GM23248 (cell line): ENCODE measurements at regions not wholly inside any gene's neighbourhood (a gene's known extent, or its start where the extent isn't known, plus 50 kb on each side); places are given as distances from the start of the nearest gene placed in this dataset.
A peak's percentile ranks its signal among the peaks of the same experiment; 100 is the strongest.

ENCODE experiments used
- DNase-seq: peaks from one replicate; pipeline ENCODE4 v3.0.0-alpha.2; 2015
- H2AFZ ChIP-seq: fragments of 200-600 bp; sonication (generic); 2 replicates; pipeline ENCODE4 v1.6.1; 2016; ENCODE audit warnings: antibody characterized with exemption
- H3F3A ChIP-seq: fragments of 200-600 bp; sonication (generic); 2 replicates; pipeline ENCODE4 v1.6.1; 2016; ENCODE audit warnings: mild to moderate bottlenecking, antibody characterized with exemption, mixed run types; ENCODE audit not compliant: insufficient read depth
- H3K27ac ChIP-seq: fragments of 200-600 bp; sonication (generic); 2 replicates; pipeline ENCODE4 v1.5.1; 2016; ENCODE audit warnings: mild to moderate bottlenecking
- H3K27me3 ChIP-seq: fragments of 200-600 bp; sonication (generic); replicated peaks from 2 replicates; pipeline ENCODE4 v1.6.1; 2016; ENCODE audit warnings: mild to moderate bottlenecking; ENCODE audit not compliant: insufficient read depth
- H3K36me3 ChIP-seq: fragments of 200-600 bp; sonication (generic); 2 replicates; pipeline ENCODE4 v1.6.1; 2016; ENCODE audit warnings: low read depth, mild to moderate bottlenecking
- H3K4me1 ChIP-seq: fragments of 200-600 bp; sonication (generic); 2 replicates; pipeline ENCODE4 v1.6.1; 2016; ENCODE audit warnings: mild to moderate bottlenecking; ENCODE audit not compliant: insufficient read depth
- H3K4me2 ChIP-seq: fragments of 200-600 bp; sonication (generic); one replicate; pipeline ENCODE4 v1.6.1; 2016; ENCODE audit warnings: mild to moderate bottlenecking; ENCODE audit not compliant: unreplicated experiment
- H3K4me3 ChIP-seq: fragments of 200-600 bp; sonication (generic); 2 replicates; pipeline ENCODE4 v1.5.1; 2016; ENCODE audit warnings: mild to moderate bottlenecking
- H3K79me2 ChIP-seq: fragments of 200-600 bp; sonication (generic); 2 replicates; pipeline ENCODE4 v1.6.1; 2016; ENCODE audit warnings: mild to moderate bottlenecking; ENCODE audit not compliant: insufficient read depth
- H3K9ac ChIP-seq: fragments of 200-600 bp; sonication (generic); 2 replicates; pipeline ENCODE4 v1.6.1; 2016; ENCODE audit warnings: mild to moderate bottlenecking
- H3K9me2 ChIP-seq: fragments of 200-600 bp; sonication (generic); 2 replicates; pipeline ENCODE4 v1.6.1; 2016; ENCODE audit warnings: mixed run types, mild to moderate bottlenecking, moderate library complexity; ENCODE audit not compliant: insufficient read depth
- H3K9me3 ChIP-seq: fragments of 200-600 bp; sonication (generic); one replicate; pipeline ENCODE4 v1.6.1; 2017; ENCODE audit warnings: low read depth
- H4K20me1 ChIP-seq: fragments of 200-600 bp; sonication (generic); 2 replicates; pipeline ENCODE4 v1.6.0; 2016; ENCODE audit not compliant: insufficient read depth
- EZH2 ChIP-seq: fragments of 200-600 bp; sonication (generic); IDR thresholded peaks from 2 replicates; pipeline ENCODE4 v1.6.1; 2018; ENCODE audit warnings: antibody characterized with exemption, mild to moderate bottlenecking; ENCODE audit not compliant: insufficient read depth, poor library complexity, severe bottlenecking
- EZH2phosphoT487 ChIP-seq: fragments of 200-600 bp; sonication (generic); IDR thresholded peaks from 2 replicates; pipeline ENCODE4 v1.6.1; 2018; ENCODE audit warnings: antibody characterized with exemption, moderate library complexity, mild to moderate bottlenecking, low read depth; ENCODE audit not compliant: insufficient read depth
- WGBS, 2 experiments: methylation state at CpG; one replicate each; pipeline ENCODE4 v1.1.6; 2015 to 2017; ENCODE audit warnings: low lambda C conversion rate in 2 of 2, low coverage in 1 of 2; ENCODE audit errors: missing lambda C conversion rate in 2 of 2; 5-methylcytosine and 5-hydroxymethylcytosine counted together
- in situ Hi-C: fragments of 300-500 bp; cut with MboI; formaldehyde crosslinking; loops from 2 replicates; pipeline ENCODE4 v1.15.0; 2020

DNA sequence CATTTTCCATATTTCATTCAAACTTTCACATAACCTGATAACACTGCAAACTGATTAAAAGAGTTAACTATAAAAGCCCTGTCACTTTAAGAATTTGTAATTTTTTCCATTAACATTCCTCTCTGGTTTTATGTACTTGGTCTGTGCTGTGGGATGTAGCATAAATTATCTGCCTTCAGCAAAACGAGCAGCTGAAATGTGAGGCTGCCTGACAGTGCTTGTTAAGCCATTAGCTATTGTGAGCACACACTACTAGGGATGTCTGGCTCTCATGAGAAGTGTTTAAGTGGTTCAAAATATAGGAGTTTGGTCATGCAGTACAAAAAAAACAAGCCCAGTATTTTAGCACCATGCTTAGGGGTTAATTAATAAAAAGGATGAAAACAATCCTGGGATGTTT lies 63.0 kb downstream of the HOXA1 start:
- Histone ChIP-seq H3K9me3 (no peaks in the 10 kb centered on the region), H3K27me3 (no peaks in the 10 kb centered on the region), H3K4me3 (no peak overlapping the region), H4K20me1 (no peaks in the 10 kb centered on the region), H3K4me2 (peak overlapping the region; percentile 83), H3F3A (peaks cover 22% of the 10 kb centered on the region), H3K9me2 (no peaks in the 10 kb centered on the region), H3K27ac (peak overlapping the region; percentile 79; the same call in 1 of the 2 replicates), H3K36me3 (no peaks in the 10 kb centered on the region), H3K79me2 (no peaks in the 10 kb centered on the region), H3K9ac (peak overlapping the region; percentile 8; the same call in 1 of the 2 replicates), H3K4me1 (peaks cover 20% of the 10 kb centered on the region), H2AFZ (0 out of 2 replicates have a peak overlapping the region, but pooled peaks have one; percentile 37)
- peak; percentile 34 for DNase-seq
- in situ Hi-C loops: no loop called here
- WGBS, 2 experiments: 7 to 14% methylated on average over 1 of the region's 1 CpG
- TF ChIP-seq EZH2phosphoT487: no peak
- no peak for TF ChIP-seq EZH2

DNA sequence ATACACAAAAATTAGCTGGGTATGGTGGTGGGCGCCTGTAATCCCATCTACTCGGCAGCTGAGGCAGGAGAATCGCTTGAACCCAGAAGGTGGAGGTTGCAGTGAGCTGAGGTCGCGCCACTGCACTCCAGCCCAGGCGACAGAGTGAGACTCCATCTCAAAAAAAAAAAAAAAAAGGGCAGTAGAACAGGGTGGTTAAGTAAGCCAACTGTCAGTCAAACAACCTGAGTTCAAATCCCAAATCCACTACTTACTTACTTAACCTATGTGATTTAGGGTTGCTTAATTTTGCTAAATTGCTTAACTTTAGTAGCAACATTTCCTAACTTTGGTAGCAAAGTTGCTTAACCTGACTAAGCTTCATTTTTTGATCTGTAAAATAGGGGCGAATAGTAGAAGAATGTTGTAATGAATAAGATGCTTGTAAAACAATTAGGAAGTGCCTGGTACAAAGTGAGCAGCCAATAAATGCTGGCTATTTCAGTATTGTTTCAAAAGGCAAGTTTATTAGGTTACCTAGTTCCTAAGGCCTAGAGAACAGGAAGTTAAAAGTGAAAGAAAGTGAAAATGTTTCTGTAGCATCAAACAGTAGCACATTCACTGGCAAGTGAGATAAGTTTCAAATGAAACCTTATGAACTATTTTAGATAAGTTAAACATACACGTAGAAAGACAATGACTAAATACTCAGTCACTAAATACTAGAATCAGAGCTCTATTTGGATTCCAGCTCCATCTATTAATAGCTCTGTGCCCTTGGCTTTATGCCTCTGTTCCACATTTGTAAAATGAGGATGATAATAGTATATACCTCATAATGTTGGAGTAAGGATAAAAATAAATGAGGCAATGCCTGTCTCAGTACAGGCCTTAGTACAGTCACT lies 64.3 kb downstream of the HOXA1 start:
- no peaks in the 10 kb centered on the region for H3K36me3 ChIP-seq
- DNase-seq: peak; percentile 90
- in situ Hi-C loops: no loop called here
- H3F3A ChIP-seq: peaks cover 22% of the 10 kb centered on the region
- no peaks in the 10 kb centered on the region for H3K9me3 ChIP-seq
- peaks cover 20% of the 10 kb centered on the region for H3K4me1 ChIP-seq
- no peaks in the 10 kb centered on the region for H4K20me1 ChIP-seq
- no peaks in the 10 kb centered on the region for H3K79me2 ChIP-seq
- peak overlapping the region; percentile 61 for H2AFZ ChIP-seq
- H3K4me2 ChIP-seq: peak overlapping the region; percentile 83
- H3K9ac ChIP-seq: peak overlapping the region; percentile 46
- no peaks in the 10 kb centered on the region for H3K9me2 ChIP-seq
- TF ChIP-seq EZH2: no peak
- no peak for TF ChIP-seq EZH2phosphoT487
- H3K4me3 ChIP-seq: peak overlapping the region; percentile 49
- H3K27ac ChIP-seq: peak overlapping the region; percentile 79
- 68% methylated on average over 8 of the region's 8 CpGs for WGBS, 2 experiments
- H3K27me3 ChIP-seq: no peaks in the 10 kb centered on the region

DNA sequence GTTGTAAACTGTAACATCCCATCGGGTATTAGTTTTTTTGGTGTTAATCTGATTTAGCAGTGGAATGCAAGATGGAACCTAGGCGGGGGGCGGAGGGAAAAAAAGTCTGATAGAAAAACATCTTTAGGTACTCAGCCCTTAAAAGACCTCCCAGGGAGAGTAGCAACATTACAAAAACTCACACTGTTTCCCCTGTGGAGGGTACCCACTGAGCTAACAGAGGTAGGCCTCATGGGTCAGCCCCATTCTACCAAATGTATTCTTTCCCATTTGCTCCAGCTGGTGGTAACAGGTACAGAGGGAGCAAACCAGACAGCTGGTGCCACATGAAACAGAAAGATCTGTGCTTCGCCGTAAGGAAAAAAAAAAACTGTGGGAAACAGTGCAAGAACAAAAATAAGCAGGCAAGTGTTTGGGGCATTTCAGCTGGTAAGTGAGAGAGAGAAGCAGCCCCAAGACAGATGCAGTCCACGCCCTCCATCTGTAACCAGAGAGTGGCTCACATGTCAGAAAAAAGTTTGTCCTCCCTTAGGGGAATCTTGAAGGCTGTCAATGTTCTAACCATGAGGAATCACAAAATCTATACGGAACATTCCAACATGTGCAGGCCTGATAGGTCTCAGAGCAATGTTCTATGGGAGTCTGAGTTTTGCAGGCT lies 65.3 kb downstream of the HOXA1 start:
- 89 to 91% methylated on average over 7 of the region's 7 CpGs for WGBS, 2 experiments
- H4K20me1 ChIP-seq: no peaks in the 10 kb centered on the region
- no peak overlapping the region for H3K4me2 ChIP-seq
- H3K9ac ChIP-seq: no peak overlapping the region
- H3K27me3 ChIP-seq: no peaks in the 10 kb centered on the region
- no peak for DNase-seq
- TF ChIP-seq EZH2phosphoT487 (no peak), EZH2 (no peak)
- in situ Hi-C loops: no loop called here
- H3K36me3 ChIP-seq: no peaks in the 10 kb centered on the region
- no peaks in the 10 kb centered on the region for H3K79me2 ChIP-seq
- H3K27ac ChIP-seq: no peak overlapping the region
- H3K9me3 ChIP-seq: no peaks in the 10 kb centered on the region
- no peak overlapping the region for H3K4me3 ChIP-seq
- peaks cover 22% of the 10 kb centered on the region for H3F3A ChIP-seq
- no peaks in the 10 kb centered on the region for H3K9me2 ChIP-seq
- H3K4me1 ChIP-seq: peaks cover 20% of the 10 kb centered on the region
- no peak overlapping the region for H2AFZ ChIP-seq

GRCh38 chr7:27025270-27025669 lies 70.5 kb downstream of the HOXA1 start:
- TF ChIP-seq EZH2: no peak
- no peak for TF ChIP-seq EZH2phosphoT487
- no peaks in the 10 kb centered on the region for H3K36me3 ChIP-seq

More at GRCh38 chr7:27025270-27025669, 70.5 kb downstream of the HOXA1 start:
- Histone ChIP-seq H3K9me2 (no peaks in the 10 kb centered on the region), H2AFZ (no peak overlapping the region), H3K4me2 (no peak overlapping the region), H3K4me3 (no peak overlapping the region), H3K9ac (no peak overlapping the region), H4K20me1 (no peaks in the 10 kb centered on the region), H3K4me1 (no peaks in the 10 kb centered on the region), H3F3A (no peaks in the 10 kb centered on the region), H3K27ac (no peak overlapping the region), H3K79me2 (no peaks in the 10 kb centered on the region), H3K27me3 (no peaks in the 10 kb centered on the region), H3K9me3 (no peaks in the 10 kb centered on the region)
- WGBS, 2 experiments: 72 to 77% methylated on average over 8 of the region's 8 CpGs
- in situ Hi-C loops: no loop called here
- no peak for DNase-seq
